HG03135 (cell line): ENCODE measurements at regions not wholly inside any gene's neighbourhood (a gene's known extent, or its start where the extent isn't known, plus 50 kb on each side); places are given as distances from the start of the nearest gene placed in this dataset.
"Not testable (repeated sequence)": the region's sequence is repeated elsewhere in the genome, so short reads cannot be mapped to it uniquely, and the experiment has no call there.

ENCODE experiments used
- ATAC-seq: cut with Tn5 transposase; IDR thresholded peaks from one replicate; pipeline ENCODE4 v1.9.1; 2021; ENCODE audit warnings: mild to moderate bottlenecking, moderate library complexity; ENCODE audit not compliant: unreplicated experiment

DNA sequence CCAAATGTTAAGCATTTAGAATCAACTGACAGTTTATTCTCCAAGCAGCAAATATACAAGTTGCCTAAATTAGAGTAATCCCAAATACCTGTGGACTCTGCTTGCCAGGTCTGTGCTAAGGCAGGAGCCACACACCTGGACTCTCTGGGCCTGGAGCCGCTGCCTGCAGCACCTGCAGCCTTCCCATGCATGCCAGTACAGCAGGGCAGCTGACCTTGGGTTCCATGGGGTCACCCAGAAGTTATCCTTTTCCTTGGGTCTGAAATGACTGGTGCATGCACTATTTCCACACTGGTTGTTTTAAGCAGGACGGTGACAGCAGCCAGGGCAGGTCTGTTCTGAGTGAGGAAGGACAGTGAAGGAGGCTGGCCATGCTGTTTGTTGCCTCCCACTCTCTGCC, 573.2 kb downstream of the GLRX3 start:
- no peak for ATAC-seq

DNA sequence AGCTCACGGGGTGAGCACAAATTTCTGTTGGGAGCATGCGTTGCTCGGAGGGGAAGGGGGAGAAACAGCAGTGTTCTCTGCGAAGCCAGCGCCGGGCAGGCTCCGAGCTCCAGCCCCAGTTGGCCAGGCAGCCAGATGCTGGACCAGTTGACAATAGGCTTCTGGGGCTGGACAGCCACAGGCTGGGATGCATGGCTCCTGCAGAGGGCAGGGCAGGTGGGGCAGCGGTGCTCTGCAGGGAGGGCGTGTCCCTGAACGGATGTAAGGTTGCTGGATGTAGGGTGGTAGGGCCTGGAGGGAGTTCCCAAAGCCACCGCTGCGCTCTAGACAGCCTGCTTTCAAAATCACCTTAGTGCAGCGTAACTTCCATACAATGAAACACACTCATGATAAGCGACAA, 574.9 kb downstream of the GLRX3 start:
- no peak for ATAC-seq

DNA sequence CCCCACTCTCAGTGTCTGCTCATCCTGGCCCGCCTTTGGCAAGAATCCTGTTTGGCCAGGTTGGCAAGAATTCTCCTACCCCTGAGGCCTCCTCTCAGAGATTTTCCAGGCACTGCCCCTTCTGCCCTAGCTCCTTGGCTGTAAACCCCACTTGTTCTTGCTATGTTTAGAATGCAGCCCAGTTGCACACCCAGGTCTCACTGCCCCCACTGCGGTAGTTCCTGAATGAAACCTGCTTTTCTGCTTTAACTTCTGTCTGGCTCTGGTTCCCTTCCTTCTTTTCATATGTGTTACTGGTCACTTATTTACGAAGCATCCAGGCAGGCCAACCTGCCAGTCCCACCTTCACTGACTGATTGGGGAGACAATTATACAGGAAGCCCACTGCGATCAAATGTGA, 576.9 kb downstream of the GLRX3 start:
- no peak for ATAC-seq

DNA sequence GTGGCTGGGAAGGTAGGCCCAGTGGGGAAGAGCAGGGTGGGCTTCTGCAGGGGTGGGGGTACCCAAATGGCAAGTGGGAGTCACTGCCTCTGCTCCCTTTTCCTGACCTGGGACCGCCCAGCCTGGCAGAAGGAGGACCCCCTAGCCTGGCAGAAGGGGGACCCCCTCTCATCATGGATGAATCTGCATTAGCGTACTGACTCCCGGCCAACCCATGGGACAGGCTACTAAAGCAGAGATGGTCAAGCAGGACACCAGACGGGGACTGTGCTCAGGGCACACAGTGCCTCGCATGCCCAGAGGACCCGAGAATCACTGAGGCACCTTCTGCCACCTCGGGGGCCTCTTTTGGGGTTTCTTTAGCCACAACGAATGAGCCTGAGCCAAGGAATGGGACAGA, 577.5 kb downstream of the GLRX3 start:
- ATAC-seq, result no peak

DNA sequence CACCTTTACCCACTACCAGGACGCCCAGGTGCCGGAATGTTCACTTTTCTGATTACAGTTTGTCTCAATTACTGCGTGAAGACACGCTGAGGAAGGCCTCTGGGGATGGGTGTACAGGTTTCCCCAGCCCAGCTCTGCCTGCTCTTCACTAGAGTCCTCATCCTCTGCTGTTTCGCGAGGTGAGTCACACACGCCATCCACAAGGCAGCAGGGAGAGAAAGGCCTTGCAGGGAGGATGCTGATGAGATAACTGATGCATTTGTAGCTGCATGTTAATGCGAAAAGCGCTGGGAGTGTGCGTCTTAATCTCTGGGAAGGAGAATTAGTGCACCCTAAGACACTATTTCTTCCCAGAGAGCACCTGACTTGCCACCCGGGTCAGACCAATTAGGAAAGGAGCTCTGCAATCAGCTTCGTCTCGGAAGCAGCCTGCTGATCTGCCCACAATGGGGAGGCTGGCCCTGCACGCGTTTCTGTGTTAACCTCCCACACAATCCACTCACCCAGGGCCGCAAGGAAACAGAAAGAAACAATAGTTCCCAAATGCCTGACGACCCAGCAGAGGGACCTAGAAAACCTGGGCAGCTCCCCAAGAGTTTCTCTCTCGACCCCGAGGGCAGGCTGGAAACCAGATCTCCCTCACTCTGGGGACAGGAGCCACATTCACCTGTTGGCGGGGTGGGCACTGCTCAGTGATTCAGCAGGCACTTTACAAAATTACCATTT, 578.7 kb downstream of the GLRX3 start:
- ATAC-seq, result no peak

DNA sequence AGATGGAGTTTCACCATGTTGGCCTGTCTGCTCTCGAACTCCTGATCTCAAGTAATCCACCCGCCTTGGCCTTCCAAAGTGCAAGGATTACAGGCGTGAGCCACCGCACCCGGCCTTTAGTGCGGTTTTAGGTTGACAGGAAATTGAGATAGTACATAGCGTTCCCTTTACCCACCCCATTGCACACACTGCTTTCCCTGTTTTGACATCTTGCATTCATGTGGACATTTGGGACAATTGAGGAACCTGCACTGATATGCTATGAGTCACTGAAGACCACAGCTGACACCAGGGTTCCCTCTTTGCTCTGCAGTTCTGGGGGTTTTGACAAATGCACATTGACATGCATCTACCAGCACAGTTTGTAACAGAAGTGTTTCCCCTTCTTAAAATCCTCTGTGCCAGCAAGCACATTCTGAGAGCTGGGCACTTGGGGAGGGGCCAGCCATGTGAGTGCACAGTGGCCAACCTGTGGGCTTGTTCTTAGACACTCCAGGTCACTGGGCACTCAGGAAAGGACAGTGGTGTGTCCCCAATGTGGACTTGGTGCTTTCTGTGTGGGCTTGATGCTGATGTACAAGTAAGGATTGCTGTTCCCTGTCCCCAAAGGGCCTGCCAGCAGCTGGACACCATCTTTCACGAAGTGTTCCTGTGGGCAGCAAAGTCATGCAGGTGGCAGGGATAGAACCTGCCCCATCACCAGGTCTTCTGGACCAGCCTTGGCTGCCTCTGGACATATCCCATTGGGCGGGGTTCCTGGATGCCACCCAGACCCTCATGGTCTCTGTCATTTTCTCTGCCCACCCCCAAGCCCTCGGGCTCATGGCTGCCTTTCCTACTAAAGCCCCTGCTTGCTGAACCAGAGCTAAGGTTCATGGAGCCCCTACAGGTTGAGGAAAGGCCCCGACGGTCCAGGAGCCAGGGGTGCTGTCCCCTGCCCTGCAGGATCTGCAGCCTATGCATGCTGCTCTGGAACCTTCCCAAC, 579.8 kb downstream of the GLRX3 start:
- no peak for ATAC-seq

DNA sequence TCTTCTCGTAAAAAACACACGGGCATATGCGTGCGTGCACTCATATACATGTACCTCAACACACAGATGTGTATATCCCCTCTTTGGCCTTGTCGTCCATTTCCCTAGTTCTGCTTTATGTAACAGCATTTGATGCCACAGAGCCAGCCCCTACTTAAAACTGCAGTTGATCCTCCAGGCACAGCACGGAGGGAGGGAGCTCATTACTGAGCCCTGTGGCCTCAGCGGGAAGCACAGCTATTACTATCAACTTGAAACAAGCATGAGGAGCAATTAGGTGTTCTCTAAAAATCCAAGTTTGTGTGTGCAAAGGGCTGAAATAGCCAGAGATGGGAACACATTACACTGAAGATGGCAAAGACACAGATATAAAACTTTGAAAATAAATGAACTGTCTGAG, 580.9 kb downstream of the GLRX3 start:
- ATAC-seq, result no peak

DNA sequence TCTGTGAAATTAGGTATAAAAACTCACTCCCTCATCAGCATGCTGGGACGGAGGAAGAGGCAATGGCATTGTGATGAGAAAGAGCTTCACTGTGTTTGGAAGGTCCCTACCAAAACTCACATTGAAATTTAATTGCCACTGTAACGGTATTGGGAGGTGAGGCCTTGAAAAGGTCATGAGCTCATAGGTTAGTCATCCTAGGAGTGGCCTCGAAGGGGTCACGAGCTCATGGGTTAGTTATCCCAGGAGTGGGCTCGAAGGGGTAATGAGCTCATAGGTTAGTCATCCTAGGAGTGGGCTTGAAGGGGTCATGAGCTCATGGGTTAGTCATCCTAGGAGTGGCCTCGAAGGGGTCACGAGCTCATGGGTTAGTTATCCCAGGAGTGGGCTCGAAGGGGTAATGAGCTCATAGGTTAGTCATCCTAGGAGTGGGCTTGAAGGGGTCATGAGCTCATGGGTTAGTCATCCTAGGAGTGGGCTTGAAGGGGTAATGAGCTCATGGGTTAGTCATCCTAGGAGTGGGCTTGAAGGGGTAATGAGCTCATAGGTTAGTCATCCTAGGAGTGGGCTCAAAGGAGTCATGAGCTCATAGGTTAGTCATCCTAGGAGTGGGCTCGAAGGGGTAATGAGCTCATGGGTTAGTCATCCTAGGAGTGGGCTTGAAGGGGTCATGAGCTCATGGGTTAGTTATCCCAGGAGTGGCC, 582.7 kb downstream of the GLRX3 start:
- ATAC-seq, result not testable (repeated sequence)

DNA sequence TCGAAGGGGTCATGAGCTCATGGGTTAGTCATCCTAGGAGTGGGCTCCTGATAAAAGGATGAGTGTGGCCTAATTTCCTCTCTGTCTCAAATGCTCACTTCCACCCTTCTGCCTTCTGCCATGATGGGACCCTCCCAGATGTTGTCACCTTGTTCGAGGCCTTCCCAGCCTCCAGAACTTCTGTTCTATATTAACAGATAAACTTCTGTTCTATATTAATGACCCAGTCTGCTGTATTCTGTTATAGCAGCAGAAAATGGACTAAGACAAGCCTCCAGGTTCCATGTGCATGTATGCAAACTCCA, 583.2 kb downstream of the GLRX3 start:
- no peak for ATAC-seq

DNA sequence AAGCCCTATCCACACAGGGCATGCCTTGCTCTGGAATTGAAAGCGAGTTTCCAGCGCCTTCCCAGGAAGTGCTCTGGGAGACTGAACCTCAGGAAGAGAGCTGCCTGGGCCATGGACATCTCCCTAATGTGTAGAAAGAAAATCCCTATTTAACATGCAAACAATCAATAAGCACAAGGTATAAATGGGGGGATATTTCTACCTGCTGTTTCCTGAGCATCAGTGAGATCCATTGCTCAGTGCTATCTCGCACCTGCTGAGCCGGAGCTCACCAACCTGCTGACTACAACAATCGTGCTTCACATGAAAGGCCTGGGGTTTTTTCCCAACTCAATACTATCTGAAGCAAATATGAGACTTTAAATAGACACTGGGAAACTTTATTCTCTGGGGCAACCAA, 584.0 kb downstream of the GLRX3 start:
- ATAC-seq, result no peak

DNA sequence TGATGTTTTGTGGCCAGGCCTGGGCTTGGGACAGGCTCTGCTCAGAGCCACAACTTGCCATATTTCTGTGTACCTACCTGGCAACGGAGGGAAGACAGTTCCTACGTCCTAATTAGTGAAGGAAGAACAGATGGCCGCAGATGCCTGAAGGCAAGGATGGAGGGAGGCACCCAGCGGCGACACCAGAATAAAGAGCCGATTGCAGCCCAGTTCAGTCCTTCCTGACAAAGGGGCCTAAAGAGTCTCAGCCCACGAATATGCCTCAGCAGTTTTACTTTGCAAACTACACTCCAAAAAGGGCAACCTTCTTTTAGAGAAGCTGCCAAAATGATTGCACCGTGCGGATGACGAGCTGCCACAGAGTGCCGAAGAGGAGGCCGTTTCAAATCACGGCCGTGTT, 585.8 kb downstream of the GLRX3 start:
- ATAC-seq, result no peak

DNA sequence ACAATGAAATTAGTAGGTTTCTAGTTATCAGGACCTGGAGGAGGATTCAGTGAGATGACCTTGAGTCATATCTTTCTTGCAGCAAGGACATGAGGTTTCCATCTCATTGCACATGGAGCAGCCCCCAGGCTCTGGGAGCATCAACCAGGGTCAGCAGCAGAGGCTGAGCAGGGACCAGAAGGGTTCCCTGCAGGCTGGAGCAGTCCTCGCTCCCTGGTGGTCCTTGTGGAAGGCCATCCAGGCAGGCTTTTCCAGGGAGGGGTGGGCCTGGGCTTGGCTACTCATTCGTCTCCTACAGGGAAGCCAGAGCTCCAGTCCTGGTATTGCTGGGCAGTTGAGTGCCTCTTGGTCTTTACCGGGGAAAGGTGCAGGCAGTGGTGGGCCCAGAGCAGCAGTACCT, 587.5 kb downstream of the GLRX3 start:
- no peak for ATAC-seq

DNA sequence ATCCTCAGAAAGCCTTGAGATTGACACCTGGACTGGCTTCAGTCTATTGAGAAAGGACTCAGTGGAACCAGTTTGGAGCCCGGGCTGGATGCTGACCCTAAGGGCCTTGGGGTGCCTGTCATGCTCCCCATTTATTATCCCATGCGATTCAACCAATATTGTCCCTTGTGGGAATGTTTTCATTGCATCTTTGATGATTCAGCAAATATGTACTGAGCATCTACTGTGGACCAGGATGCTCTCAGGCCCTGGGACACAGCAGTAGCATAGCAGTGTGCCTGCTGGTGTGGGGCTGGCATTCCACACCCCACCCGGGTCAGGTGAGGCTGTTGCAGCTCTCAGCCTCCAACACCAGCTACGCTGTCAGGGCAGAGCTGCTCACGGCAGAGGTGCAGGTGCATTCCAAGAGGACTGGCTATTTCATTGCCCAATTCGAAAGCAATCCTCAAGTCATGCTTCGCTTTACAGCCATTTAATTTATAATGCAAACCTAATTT, 586.0 kb downstream of the TCERG1L start:
- ATAC-seq, result no peak

DNA sequence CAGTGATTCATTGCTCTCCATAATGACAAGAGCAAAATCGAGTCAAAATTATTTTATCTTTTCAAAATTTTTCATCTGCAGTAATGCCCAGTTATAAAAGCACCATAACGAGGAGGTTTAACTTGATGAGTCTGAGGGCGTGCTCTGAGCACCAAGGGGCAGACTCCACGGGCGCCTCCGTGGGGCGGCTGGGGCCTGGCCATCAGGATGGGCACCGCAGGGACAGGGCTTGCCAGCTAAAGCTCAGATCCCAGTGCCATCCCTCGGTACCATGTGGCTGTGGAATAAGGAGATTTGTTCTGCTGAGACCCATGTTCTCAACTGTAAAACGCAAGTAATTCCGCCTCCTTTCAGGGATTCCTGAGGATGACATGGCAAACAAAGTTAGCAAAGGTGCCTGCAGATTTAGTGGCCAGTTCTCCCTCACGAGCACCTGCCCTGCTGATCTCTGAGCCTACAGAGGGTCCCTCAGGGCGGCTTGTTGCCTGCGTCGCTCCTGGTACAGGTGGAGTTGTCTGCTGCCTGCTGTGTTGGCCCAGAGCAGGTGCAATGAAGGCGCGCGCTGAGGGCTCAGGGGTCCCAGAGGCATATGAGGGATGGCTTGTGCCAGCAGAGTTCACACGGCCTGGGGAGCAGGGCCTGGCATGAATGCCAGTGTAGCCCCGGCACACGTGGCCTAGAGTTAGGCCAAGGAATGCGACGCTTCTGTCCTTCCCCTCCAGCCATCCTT, 584.4 kb downstream of the TCERG1L start:
- ATAC-seq, result no peak

DNA sequence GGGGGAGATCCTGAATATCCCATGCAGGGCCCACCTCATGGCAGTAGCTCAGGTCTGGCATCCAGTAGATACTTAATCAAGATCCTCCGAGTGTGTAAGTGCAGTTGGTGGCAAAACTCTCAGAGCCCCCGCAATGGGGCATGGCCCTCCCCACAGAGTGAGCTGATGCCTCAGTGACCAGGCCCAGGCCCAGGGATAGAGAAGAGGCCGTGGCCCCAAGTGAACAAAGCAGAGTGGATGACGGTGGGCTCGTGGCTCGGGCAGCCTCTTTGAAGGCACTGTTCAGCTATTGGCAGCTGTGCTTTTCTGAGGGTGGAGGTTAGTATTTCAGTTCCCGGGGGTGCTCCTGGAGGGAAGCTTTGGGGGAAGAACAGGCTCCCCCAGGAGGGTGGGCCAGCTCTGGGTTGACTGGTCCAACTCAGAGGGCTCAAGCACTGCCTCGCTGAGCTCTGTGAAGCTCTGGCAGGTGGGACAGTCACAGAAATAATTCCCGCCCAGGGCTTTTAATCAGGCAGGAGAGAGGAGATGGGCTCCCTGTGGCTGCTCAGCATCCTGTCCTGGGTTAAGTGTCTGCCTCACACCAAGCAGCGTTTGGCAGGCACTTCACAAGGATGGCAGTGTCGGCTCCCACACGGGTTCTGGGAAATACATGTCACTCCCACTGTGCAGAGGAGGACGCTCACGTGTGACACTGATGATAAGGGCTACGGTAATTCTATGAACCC, 583.6 kb downstream of the TCERG1L start:
- ATAC-seq, result no peak

DNA sequence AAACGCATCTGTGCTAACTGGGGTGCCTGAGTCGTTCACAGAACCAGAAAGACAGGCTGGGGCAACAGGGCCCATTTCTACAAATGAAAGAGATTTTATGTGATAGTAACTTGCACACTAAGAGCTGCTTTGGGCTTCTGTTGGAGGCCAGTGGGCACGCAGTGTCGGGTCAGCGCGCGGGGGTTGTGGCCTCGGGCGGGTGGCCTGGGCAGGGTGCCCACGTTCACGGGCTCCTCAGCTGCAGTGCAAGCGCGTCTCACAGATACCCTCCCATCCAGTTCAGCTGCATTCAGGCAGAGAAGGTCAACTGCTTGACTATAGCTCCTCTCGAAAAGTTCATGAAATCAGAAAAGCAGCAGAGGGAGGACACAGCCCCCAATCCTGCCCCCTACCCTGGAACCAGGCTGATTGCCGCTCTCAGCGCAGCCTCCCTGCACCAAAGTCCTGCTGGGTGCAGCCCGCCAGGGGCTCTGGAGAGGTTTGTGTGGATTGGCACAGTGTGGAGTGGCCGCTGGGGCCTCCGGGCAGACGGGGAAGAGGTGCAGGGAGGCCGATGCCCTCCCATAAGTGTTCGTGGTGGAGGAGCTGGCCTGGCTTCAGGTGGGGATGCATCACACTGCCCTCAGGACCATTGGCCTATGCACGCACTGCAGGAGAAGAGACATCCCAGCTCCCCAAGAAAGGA, 582.8 kb downstream of the TCERG1L start:
- no peak for ATAC-seq

DNA sequence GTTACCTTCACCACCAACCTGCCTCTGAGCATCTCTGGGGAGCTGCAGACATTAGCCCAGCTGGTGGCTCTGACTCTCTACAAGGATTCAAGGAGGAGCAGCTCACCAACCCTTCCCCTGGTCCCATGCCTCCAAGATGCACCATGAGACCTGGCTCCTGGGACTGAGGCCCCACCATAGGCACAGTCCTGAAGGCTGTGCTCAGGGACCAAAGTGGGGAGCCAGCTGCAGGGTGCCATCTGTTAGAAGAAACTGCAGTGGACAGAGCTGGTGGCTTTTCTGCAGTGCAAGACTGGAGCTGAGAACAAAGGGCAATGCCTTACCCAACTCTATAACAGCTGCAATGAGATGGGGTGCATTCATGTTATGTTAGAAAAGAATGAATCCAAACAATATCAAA, 581.6 kb downstream of the TCERG1L start:
- no peak for ATAC-seq

DNA sequence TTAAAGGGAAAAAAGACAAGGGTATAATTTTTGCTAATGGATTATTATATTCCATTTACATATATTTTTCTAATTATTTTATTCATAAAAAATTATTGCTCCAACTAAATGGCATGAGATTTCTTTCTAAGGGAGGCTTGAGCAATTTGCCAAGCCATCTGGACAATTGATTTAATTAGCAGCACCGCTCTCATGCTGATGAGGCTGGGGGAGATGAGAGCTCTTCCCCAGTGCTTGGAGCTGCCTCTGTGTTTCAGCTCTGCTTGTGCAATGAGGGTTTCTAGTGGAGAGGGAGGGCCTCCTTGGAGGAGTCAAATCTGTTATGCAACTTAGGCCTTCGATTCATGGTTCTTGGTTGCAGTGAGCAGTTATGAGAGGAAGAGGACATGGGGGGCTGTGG, 574.3 kb downstream of the TCERG1L start:
- no peak for ATAC-seq

DNA sequence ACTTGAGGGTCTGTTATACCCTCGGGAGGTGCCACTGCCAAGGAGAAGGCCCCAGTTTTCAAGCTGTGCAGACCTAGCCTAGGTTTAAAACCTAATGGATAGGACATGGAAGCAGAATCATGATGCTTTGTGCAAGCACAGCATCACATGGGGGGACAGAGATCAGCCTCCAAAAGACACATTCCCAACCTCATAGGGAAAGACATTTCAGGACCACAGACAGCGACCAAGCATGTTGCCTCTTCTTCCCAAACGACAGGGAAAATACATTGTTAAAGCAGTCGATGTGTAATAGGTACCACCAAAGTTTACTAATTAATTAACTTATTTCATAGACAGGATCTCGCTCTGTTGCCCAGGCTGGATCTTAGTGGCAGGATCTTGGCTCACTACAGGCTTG, 573.9 kb downstream of the TCERG1L start:
- no peak for ATAC-seq
